Lower leg skin (tissue), 4 donors: ENCODE measurements at regions not wholly inside any gene's neighbourhood (a gene's known extent, or its start where the extent isn't known, plus 50 kb on each side); places are given as distances from the start of the nearest gene placed in this dataset.
"Not testable (repeated sequence)": the region's sequence is repeated elsewhere in the genome, so short reads cannot be mapped to it uniquely, and the experiment has no call there.

Source experiments
- DNase-seq, 2 donors: peaks; one replicate each; pipeline ENCODE4 v3.0.0-alpha.2; 2019; ENCODE audit warnings: low spot score in 2 of 2
- H3K4me3 ChIP-seq: fragments of 200-600 bp; sonication (generic); 2 replicates; pipeline ENCODE4 v1.5.1; 2017; ENCODE audit warnings: mild to moderate bottlenecking, low read depth; ENCODE audit not compliant: poor library complexity, severe bottlenecking
- POLR2A ChIP-seq, 2 donors: fragments of 450-650 bp; IDR thresholded peaks; one replicate each; pipeline ENCODE4 v1.6.1; 2016 to 2017; ENCODE audit warnings: antibody characterized with exemption in 2 of 2, mild to moderate bottlenecking in 1 of 2, moderate library complexity in 1 of 2
- WGBS, 2 donors: methylation state at CpG; one replicate each; pipeline ENCODE4 v1.1.5; 2018; 5-methylcytosine and 5-hydroxymethylcytosine counted together
- intact Hi-C: fragments of 100-400 bp; cut with DNase I; formaldehyde crosslinking; loops from one replicate; pipeline ENCODE4 v1.15.0; 2023; ENCODE audit warnings: low total_unique reads
- TF ChIP-seq, protein P1 (sequence below), 3 donors: fragments of 450-650 bp; IDR thresholded peaks; one replicate each; pipeline ENCODE4 v1.5.1; 2016; ENCODE audit warnings: antibody characterized with exemption in 3 of 3, mild to moderate bottlenecking in 3 of 3, moderate library complexity in 2 of 3

DNA sequence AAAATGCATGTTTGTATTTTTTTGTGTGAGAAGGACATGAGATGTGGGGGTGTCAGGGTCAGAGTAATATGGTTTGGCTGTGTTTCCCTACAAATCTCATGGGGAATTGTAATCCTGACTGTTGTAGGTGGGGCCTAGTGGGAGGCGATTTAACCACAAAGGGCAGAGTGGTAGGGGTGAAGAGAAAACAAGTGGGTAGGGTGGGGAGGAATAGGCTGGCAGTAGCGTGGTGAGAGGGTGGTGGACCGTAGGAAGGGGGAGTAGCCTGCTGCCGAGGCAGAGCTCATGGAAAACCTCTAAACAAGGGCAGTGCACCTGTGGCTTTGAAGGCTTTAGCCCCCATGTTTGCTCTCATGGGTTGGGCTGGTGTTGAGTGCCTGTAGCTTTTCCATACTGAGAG lies 152.8 kb upstream of the ZNF519 start:
- intact Hi-C loops: no loop called here
- H3K4me3 ChIP-seq: no peak overlapping the region
- TF ChIP-seq, protein P1, sequence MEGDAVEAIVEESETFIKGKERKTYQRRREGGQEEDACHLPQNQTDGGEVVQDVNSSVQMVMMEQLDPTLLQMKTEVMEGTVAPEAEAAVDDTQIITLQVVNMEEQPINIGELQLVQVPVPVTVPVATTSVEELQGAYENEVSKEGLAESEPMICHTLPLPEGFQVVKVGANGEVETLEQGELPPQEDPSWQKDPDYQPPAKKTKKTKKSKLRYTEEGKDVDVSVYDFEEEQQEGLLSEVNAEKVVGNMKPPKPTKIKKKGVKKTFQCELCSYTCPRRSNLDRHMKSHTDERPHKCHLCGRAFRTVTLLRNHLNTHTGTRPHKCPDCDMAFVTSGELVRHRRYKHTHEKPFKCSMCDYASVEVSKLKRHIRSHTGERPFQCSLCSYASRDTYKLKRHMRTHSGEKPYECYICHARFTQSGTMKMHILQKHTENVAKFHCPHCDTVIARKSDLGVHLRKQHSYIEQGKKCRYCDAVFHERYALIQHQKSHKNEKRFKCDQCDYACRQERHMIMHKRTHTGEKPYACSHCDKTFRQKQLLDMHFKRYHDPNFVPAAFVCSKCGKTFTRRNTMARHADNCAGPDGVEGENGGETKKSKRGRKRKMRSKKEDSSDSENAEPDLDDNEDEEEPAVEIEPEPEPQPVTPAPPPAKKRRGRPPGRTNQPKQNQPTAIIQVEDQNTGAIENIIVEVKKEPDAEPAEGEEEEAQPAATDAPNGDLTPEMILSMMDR (IDR thresholded peaks at IDR 0.05): no peak
- no peak for TF ChIP-seq POLR2A (IDR thresholded peaks at IDR 0.05)
- DNase-seq: no peak
- WGBS, 2 donors: 78 to 81% methylated on average over 4 of the region's 4 CpGs

DNA sequence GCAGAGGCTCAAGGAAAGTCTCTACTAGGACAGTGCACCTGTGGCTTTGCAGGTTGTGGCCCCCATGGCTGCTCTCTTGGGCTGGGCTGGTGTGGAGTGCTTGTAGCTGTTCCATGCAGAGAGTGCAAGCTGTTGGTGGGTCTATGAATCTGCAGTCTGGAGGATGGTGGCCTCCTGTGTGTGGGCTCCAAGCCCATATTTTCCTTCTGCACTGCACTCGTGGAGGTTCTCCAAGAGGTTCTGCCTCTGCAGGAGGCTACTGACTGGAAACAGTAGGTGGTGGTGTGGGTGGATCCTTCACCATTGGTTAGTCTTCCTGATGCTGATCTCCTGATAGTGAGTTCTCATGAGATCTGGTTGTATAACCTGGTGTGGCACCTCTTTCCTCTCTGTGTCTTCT lies 143.2 kb upstream of the ZNF519 start:
- H3K4me3 ChIP-seq, DNase-seq, intact Hi-C loops: not testable (repeated sequence)
- 75 to 88% methylated on average over 1 of the region's 1 CpG for WGBS, 2 donors

DNA sequence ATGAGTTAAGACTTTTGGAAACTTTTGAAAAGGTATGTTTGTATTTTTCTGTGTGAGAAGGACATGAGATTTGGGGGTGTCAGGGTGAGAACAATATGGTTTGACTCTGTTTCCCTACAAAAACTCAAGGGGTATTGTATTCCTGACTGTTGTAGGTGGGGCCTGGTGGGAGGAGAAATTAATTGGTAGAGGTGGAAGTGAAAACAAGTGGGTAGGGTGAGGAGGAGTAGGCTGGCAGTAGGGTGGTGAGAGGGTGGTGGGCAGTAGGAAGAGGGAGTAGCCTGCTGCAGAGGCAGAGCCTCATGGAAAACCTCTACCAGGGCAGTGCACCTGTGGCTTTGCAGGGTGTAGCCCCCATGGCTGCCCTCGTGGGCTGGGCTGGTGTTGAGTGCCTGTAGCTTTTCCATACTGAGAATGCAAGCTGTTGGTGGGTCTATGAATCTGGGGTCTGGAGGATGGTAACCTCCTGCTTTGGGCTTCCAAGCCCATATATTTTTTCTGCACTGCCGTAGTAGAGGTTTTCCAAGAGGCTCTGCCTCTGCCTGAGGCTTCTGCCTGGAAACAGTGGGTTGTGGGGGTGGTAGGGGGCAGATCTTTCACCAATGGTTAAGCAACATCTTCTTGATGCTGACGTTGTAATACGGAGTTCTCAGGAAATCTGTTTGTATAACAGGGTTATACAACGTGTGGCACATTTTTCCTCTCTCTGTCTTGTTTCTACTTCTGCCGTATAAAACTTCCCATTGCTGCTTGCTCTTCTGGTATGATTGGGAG lies 133.6 kb upstream of the ZNF519 start:
- intact Hi-C loops, DNase-seq, H3K4me3 ChIP-seq: not testable (repeated sequence)
- WGBS, 2 donors: 52 to 55% methylated on average over 6 of the region's 6 CpGs

DNA sequence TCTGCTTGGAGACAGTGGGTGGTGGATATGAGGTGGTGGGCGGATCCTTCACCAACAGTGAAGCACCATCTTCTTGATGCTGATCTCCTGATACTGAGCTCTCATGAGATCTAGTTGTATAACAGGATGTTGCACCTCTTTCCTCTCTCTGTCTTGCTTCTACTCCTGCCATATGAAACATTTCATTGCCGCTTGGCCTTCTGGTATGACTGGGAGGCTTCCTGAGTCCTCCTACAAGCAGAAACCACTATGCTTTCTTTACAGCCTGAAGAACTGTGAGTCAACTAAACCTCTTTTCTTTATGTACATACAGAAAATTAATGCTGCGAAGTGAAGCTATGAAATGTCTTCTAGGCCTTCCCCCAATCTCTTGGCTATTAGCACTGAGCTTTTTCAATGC lies 130.6 kb upstream of the ZNF519 start:
- intact Hi-C loops, H3K4me3 ChIP-seq, DNase-seq: not testable (repeated sequence)
- WGBS, 2 donors: 86 to 92% methylated on average over 3 of the region's 3 CpGs

DNA sequence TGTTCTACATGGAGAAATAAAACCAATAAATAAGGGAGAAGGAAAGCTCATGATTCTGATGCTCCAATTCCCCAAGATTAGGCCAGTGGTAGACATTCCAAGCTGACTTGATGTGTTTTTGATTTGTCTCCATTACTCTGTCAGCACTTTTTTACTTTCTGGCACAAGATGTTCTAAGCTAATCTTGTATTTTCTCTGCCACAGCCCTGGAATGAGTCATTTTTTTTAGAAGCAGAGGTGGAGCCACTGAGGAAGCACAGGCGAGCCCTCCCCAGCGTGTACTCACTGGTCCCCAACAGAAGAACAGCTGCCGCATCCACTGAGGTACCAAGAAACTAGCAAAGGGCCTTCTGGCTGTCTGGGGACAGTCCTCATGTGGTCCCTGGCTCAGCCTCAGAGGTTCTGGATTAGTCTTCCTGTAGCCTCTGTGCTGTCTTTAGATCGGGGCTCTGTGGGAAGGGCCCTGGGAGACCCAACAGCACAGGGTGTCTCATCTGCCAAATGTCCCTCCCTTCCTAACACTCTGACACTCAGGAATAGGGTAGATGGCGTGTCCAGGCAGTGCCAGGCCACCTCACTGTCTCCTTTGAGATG lies 117.9 kb upstream of the ZNF519 start:
- WGBS, 2 donors: 41 to 61% methylated on average over 4 of the region's 5 CpGs
- intact Hi-C loops, H3K4me3 ChIP-seq: not testable (repeated sequence)
- peak in 1 of 2 donors; percentile 67 for DNase-seq

DNA sequence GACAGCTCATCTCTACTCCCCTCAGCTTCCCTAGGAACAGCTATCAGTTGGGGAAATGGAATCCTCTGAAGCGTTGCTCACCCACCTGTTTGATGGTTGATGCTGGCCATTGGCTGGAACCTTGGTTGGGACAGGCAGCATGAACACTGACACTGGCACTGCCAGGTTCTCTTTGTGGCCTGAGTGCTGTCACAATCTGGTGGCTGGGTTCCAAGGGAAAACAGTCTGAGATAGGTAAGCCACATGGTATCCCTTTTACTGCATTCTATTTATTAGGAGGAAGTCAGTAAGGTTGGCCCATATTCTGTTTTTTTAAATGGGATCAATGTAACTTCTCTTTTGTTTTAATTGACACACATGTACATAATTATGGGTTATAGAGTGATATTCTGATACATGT lies 107.0 kb upstream of the ZNF519 start:
- DNase-seq, H3K4me3 ChIP-seq, intact Hi-C loops: not testable (repeated sequence)
- WGBS, 2 donors: 93 to 97% methylated on average over 1 of the region's 1 CpG

DNA sequence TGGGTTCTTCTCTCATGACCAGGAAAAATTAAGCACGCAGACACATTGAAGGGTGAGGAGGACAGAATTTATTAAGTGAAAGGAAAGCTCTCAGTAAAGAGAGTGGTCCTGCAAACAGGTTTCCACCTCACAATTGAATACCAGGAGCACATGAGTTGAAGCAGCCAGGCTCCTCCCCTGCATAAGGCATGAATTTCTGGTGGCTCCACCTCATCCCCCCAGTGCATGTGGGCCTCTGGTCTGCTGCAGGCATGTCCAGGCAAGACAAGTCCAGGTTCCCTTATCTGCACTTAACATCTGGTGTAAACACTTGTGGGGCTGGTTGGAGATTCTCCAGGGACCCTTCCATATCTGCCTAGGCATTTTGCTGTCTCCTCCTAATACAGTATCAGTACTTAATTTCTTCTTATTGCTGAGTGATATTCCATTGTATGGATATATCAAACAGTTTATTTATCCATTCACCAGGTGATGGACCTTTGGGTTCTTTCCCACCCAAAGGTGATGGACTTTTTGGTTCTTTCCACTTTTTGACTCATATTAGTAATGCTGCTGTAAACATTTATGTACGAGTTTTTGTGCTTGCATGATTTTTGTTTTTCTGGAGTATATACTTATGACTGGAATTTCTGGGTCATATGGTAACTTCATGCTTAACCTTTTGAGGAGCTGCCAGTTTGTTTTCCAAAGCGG lies 104.3 kb upstream of the ZNF519 start:
- intact Hi-C loops, DNase-seq, H3K4me3 ChIP-seq: not testable (repeated sequence)
- WGBS, 2 donors: 63 to 75% methylated on average over 2 to 3 of the region's 3 CpGs

DNA sequence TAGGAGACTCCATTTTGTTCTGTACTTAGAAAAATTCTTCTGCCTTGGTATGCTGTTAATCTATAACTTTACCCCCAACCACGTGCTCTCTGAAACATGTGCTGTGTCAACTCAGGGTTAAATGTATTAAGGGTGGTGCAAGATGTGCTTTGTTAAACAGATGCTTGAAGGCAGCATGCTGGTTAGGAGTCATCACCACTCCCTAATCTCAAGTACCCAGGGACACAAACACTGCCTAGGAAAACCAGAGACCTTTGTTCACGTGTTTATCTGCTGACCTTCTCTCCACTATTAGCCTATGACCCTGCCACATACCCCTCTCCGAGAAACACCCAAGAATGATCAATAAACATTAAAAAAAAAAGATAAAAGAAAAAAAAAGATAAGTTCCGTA lies 93.0 kb upstream of the ZNF519 start:
- WGBS, 2 donors: 82 to 83% methylated on average over 4 of the region's 4 CpGs
- H3K4me3 ChIP-seq, intact Hi-C loops, DNase-seq: not testable (repeated sequence)

DNA sequence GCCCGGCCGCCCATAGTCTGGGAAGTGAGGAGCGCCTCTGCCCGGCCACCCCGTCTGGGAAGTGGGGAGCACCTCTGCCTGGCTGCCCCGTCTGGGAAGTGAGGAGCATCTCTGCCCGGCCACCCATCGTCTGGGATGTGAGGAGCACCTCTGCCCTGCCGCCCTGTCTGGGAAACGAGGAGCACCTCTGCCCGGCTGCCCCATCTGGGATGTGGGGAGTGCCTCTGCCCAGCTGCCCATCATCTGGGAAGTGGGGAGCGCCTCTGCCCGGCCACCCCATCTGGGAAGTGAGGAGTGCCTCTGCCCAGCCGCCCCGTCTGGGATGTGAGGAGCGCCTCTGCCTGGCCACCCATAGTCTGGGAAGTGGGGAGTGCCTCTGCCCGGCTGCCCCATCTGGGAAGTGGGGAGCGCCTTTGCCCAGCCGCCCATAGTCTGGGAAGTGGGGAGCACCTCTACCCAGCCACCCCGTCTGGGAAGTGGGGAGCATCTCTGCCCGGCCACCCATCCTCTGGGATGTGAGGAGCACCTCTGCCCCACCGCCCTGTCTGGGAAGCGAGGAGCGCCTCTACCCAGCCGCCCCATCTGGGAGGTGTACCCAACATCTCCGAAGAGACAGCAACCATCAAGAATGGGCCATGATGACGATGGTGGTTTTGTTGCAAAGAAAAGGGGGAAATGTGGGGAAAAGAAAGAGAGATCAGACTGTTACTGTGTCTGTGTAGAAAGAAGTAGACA lies 92.5 kb upstream of the ZNF519 start:
- intact Hi-C loops: not testable (repeated sequence)
- 94 to 97% methylated on average over 16 to 22 of the region's 27 CpGs for WGBS, 2 donors

DNA sequence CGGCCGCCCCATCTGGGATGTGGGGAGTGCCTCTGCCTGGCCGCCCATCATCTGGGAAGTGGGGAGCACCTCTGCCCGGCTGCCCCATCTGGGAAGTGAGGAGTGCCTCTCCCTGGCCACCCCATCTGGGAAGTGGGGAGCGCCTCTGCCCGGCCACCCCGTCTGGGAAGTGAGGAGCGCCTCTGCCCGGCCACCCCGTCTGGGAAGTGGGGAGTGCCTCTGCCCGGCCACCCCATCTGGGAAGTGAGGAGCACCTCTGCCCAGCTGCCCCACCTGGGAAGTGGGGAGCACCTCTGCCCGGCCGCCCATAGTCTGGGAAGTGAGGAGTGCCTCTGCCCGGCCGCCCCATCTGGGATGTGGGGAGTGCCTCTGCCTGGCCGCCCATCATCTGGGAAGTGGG lies 91.7 kb upstream of the ZNF519 start:
- intact Hi-C loops: not testable (repeated sequence)

More for the DNA sequence above, 92.5 kb upstream of the ZNF519 start:
- not testable (repeated sequence) for H3K4me3 ChIP-seq, DNase-seq

DNA sequence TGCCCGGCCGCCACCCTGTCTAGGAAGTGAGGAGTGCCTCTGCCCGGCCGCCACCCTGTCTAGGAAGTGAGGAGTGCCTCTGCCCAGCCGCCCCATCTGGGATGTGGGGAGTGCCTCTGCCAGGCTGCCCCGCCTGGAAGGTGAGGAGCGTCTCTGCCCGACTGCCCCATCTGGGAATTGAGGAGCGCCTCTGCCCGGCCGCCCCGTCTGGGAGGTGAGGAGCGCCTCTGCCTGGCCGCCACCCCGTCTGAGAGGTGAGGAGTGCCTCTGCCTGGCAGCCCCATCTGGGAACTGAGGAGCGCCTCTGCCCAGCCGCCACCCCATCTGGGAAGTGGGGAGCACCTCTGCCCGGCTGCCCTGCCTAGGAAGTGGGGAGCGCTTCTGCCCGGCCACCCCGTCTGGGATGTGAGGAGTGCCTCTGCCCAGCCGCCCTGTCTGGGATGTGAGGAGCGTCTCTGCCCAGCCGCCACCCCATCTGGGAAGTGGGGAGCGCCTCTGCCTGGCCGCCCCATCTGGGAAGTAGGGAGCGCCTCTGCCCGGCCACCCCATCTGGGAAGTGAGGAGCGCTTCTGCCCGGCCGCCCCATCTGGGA lies 91.1 kb upstream of the ZNF519 start:
- intact Hi-C loops, DNase-seq: not testable (repeated sequence)

More for the DNA sequence above, 91.7 kb upstream of the ZNF519 start:
- H3K4me3 ChIP-seq, DNase-seq: not testable (repeated sequence)
- WGBS, 2 donors: 93 to 97% methylated on average over 6 of the region's 16 CpGs

DNA sequence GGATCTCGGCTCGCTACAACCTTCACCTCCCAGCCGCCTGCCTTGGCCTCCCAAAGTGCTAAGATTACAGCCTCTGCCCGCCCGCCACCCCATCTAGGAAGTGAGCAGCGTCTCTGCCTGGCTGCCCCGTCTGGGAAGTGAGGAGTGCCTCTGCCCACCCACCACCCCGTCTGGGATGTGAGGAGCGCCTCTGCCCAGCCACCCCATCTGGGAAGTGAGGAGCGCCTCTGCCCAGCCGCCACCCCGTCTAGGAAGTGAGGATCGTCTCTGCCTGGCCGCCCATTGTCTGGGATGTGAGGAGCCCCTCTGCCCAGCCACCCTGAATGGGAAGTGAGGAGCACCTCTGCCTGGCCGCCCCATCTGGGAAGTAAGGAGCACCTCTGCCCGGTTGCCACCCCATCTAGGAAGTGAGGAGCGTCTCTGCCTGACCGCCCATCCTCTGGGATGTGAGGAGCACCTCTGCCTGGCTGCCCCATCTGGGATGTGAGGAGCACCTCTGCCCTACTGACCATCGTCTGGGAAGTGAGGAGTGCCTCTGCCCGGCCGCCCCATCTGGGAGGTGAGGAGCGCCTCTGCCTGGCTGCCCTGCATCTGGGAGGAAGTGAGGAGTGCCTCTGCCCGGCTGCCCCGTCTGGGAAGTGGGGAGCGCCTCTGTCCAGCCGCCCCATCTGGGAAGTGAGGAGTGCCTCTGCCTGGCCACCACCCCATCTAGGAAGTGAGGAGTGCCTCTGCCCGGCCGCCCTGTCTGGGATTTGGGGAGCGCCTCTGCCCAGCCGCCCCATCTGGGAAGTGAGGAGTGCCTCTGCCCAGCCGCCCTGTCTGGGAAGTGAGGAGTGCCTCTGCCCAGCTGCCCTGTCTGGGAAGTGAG lies 90.4 kb upstream of the ZNF519 start:
- H3K4me3 ChIP-seq, intact Hi-C loops: not testable (repeated sequence)
- peak in 1 of 2 donors; percentile 72 for DNase-seq
- WGBS, 2 donors: 92 to 96% methylated on average over 16 to 22 of the region's 31 CpGs

More for the DNA sequence above, 91.1 kb upstream of the ZNF519 start:
- 88 to 95% methylated on average over 10 to 28 of the region's 31 CpGs for WGBS, 2 donors
- H3K4me3 ChIP-seq: not testable (repeated sequence)
